GM18499 (cell line): ENCODE measurements at regions not wholly inside any gene's neighbourhood (a gene's known extent, or its start where the extent isn't known, plus 50 kb on each side); places are given as distances from the start of the nearest gene placed in this dataset.
"Not testable (repeated sequence)": the region's sequence is repeated elsewhere in the genome, so short reads cannot be mapped to it uniquely, and the experiment has no call there.

Source experiments
- ATAC-seq: cut with Tn5 transposase; IDR thresholded peaks from one replicate; pipeline ENCODE4 v1.9.1; 2021; ENCODE audit warnings: moderate number of reproducible peaks; ENCODE audit not compliant: insufficient read depth, unreplicated experiment

- ATAC-seq = no peak
Observed at GRCh38 chr3:110881069-110881468, 190.5 kb upstream of the NECTIN3 start.

- no peak for ATAC-seq
Observed at GRCh38 chr3:110886222-110886893, 185.3 kb upstream of the NECTIN3 start.

- ATAC-seq = no peak
Observed at GRCh38 chr3:110887176-110887575, 184.4 kb upstream of the NECTIN3 start.

- not testable (repeated sequence) for ATAC-seq
Observed at GRCh38 chr3:110888625-110889375, 182.8 kb upstream of the NECTIN3 start.

- not testable (repeated sequence) for ATAC-seq
Observed at GRCh38 chr3:110889376-110889699, 182.3 kb upstream of the NECTIN3 start.

GRCh38 chr3:110894574-110894973, 177.0 kb upstream of the NECTIN3 start:
- no peak for ATAC-seq

- no peak for ATAC-seq
Observed at GRCh38 chr3:110895054-110895453, 176.6 kb upstream of the NECTIN3 start.

- no peak for ATAC-seq
Observed at GRCh38 chr3:110897046-110897445, 174.6 kb upstream of the NECTIN3 start.

- no peak for ATAC-seq
Observed at GRCh38 chr3:110900576-110900975, 171.0 kb upstream of the NECTIN3 start.

- ATAC-seq = no peak
Observed at GRCh38 chr3:110901536-110901935, 170.1 kb upstream of the NECTIN3 start.

GRCh38 chr3:110902453-110903085, 169.0 kb upstream of the NECTIN3 start:
- ATAC-seq = no peak

- ATAC-seq = no peak
Observed at GRCh38 chr3:110903771-110904519, 167.7 kb upstream of the NECTIN3 start.

- ATAC-seq = no peak
Observed at GRCh38 chr3:110904520-110904890, 167.1 kb upstream of the NECTIN3 start.

GRCh38 chr3:110905121-110905520, 166.5 kb upstream of the NECTIN3 start:
- no peak for ATAC-seq

GRCh38 chr3:110909839-110910238, 161.8 kb upstream of the NECTIN3 start:
- ATAC-seq = no peak

- ATAC-seq = no peak
Observed at GRCh38 chr3:110910346-110910955, 161.2 kb upstream of the NECTIN3 start.

GRCh38 chr3:110918963-110919362, 152.7 kb upstream of the NECTIN3 start:
- no peak for ATAC-seq

GRCh38 chr3:110925798-110926197, 145.8 kb upstream of the NECTIN3 start:
- no peak for ATAC-seq

- ATAC-seq = no peak
Observed at GRCh38 chr3:110928016-110928662, 143.5 kb upstream of the NECTIN3 start.

- no peak for ATAC-seq
Observed at GRCh38 chr3:110929816-110930215, 141.8 kb upstream of the NECTIN3 start.
